ENCODE measurements at regions not wholly inside any gene's neighbourhood (a gene's known extent, or its start where the extent isn't known, plus 50 kb on each side); places are given as distances from the start of the nearest gene placed in this dataset.

GRCh38 chr16:52819808-52820207 is 232.9 kb downstream of the CHD9NB start:
- TF ChIP-seq CTCF (IDR thresholded peaks at IDR 0.05) (no peak), ZFX (IDR thresholded peaks at IDR 0.05; ENCODE audit: borderline replicate concordance) (no peak)
